ENCODE measurements at regions not wholly inside any gene's neighbourhood (a gene's known extent, or its start where the extent isn't known, plus 50 kb on each side); places are given as distances from the start of the nearest gene placed in this dataset.
"Not testable (repeated sequence)": the region's sequence is repeated elsewhere in the genome, so short reads cannot be mapped to it uniquely, and the experiment has no call there.

DNA sequence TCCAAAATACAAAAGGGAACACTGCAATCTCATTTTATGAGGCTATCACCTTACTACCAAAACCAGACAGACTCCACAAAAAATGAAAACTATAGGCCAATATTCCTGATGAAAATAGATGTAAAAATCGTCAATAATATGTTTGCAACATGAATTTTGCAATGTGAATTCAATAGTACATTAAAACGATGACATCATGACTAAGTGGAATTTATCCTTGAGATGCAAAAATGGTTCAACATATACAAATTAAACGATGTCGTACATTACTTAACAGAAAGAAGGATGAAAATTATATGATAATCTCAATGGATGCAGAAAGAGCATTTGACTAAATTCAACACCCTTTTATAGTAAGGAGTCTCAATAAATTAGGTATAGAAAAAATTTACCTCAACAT lies 123.0 kb downstream of the AREG start:
- Histone ChIP-seq H3K4me3 (no peak overlapping the region), H3K27ac (no peak overlapping the region), H3K9me3 (peaks cover 0 to 23% (median 0%) of the 10 kb centered on the region in 3 donors), H3K27me3 (no peaks in the 10 kb centered on the region), H3K36me3 (no peaks in the 10 kb centered on the region), H3K4me1 (no peaks in the 10 kb centered on the region)
- TF ChIP-seq POLR2A (IDR thresholded peaks at IDR 0.05) (no peak), CTCF (IDR thresholded peaks at IDR 0.05) (no peak), EP300 (IDR thresholded peaks at IDR 0.05) (no peak), POLR2AphosphoS5 (IDR thresholded peaks at IDR 0.05) (no peak)
- WGBS, 2 donors (ENCODE audit: low coverage in 1 of 2) = 87 to 100% methylated on average over 4 of the region's 4 CpGs
- ATAC-seq = no peak

- Histone ChIP-seq H3K4me3 (no peak overlapping the region), H3K9me3 (peaks cover 0 to 23% (median 0%) of the 10 kb centered on the region in 3 donors), H3K27ac (no peak overlapping the region), H3K36me3 (no peaks in the 10 kb centered on the region), H3K4me1 (no peaks in the 10 kb centered on the region), H3K27me3 (no peaks in the 10 kb centered on the region)
- 77 to 88% methylated on average over 3 of the region's 3 CpGs for WGBS, 2 donors (ENCODE audit: low coverage in 1 of 2)
- no peak for TF ChIP-seq POLR2AphosphoS5 (IDR thresholded peaks at IDR 0.05)
- no peak for TF ChIP-seq CTCF (IDR thresholded peaks at IDR 0.05)
- no peak for TF ChIP-seq EP300 (IDR thresholded peaks at IDR 0.05)
- no peak for TF ChIP-seq POLR2A (IDR thresholded peaks at IDR 0.05)
- ATAC-seq = no peak
These were observed 125.2 kb downstream of the AREG start for GRCh38 chr4:74570095-74570494.

DNA sequence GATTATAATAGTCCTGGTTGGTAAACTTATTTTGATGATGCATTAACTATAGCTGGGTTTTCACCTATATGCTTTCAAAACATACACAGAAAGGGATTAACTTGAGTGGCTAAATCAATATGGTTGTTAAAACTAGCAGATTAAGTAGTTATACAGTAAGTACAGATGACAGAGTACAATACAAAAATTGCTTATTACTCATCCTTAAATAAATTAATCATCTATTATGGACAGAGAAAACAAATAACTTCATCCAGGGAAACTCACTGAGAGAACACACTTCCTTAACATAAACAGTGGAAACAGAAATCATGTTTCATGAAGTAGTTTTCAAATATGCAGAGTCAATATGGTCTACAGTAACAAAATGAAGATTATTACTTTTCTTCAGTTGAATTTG lies 133.4 kb downstream of the AREG start:
- no peaks in the 10 kb centered on the region for H3K36me3 ChIP-seq
- no peak for TF ChIP-seq POLR2AphosphoS5 (IDR thresholded peaks at IDR 0.05)
- TF ChIP-seq CTCF (IDR thresholded peaks at IDR 0.05) = no peak
- no peak for TF ChIP-seq POLR2A (IDR thresholded peaks at IDR 0.05)
- no peak for TF ChIP-seq EP300 (IDR thresholded peaks at IDR 0.05)
- H3K27me3 ChIP-seq = no peaks in the 10 kb centered on the region
- no peaks in the 10 kb centered on the region for H3K9me3 ChIP-seq
- H3K4me1 ChIP-seq = peaks cover 0 to 5% (median 0%) of the 10 kb centered on the region in 3 donors
- no peak overlapping the region for H3K27ac ChIP-seq
- H3K4me3 ChIP-seq = no peak overlapping the region
- no peak for ATAC-seq

DNA sequence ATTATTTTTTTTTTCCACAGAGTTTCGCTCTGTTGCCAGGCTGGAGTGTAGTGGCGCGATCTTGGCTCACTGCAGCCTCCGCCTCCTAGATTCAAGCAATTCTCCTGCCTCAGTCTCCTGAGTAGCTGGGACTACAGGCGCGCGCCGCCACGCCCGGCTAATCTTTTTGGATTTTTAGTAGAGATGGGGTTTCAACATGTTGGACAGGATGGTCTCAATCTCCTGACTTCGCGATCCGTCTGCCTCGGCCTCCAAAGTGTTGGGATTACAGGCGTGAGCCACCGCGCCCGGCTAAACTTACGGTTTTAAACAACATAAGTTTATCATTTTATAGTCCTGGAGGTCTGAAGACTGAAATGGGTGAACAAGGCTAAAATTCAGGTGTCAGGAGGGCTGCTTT lies 133.9 kb downstream of the AREG start:
- not testable (repeated sequence) for H3K36me3 ChIP-seq, H3K27me3 ChIP-seq, H3K4me3 ChIP-seq, H3K9me3 ChIP-seq, H3K27ac ChIP-seq, H3K4me1 ChIP-seq, ATAC-seq
- 91 to 92% methylated on average over 9 to 19 of the region's 19 CpGs for WGBS, 2 donors (ENCODE audit: low coverage in 1 of 2)

GRCh38 chr4:74583089-74583700 lies 138.3 kb downstream of the AREG start:
- WGBS, 2 donors (ENCODE audit: low coverage in 1 of 2) = 8 to 31% methylated on average over 1 of the region's 1 CpG
- Histone ChIP-seq H3K27me3 (no peaks in the 10 kb centered on the region), H3K4me1 (peaks cover 0 to 8% (median 0%) of the 10 kb centered on the region in 3 donors), H3K36me3 (no peaks in the 10 kb centered on the region), H3K4me3 (no peak overlapping the region), H3K9me3 (no peaks in the 10 kb centered on the region), H3K27ac (no peak overlapping the region)
- TF ChIP-seq EP300 (IDR thresholded peaks at IDR 0.05) = no peak
- no peak for TF ChIP-seq POLR2AphosphoS5 (IDR thresholded peaks at IDR 0.05)
- ATAC-seq = no peak

- no peaks in the 10 kb centered on the region for H3K9me3 ChIP-seq
- H3K27me3 ChIP-seq = no peaks in the 10 kb centered on the region
- no peak overlapping the region for H3K27ac ChIP-seq
- TF ChIP-seq POLR2AphosphoS5 (IDR thresholded peaks at IDR 0.05) (no peak), EP300 (IDR thresholded peaks at IDR 0.05) (no peak), POLR2A (IDR thresholded peaks at IDR 0.05) (no peak), CTCF (IDR thresholded peaks at IDR 0.05) (no peak)
- peaks cover 0 to 8% (median 0%) of the 10 kb centered on the region in 3 donors for H3K4me1 ChIP-seq
- H3K36me3 ChIP-seq = no peaks in the 10 kb centered on the region
- ATAC-seq = no peak
- no peak overlapping the region for H3K4me3 ChIP-seq
These were observed 138.8 kb downstream of the AREG start for GRCh38 chr4:74583757-74584156.

Data from gastroesophageal sphincter (tissue), 4 donors.